ENCODE measurements at regions not wholly inside any gene's neighbourhood (a gene's known extent, or its start where the extent isn't known, plus 50 kb on each side); places are given as distances from the start of the nearest gene placed in this dataset.
A peak's percentile ranks its signal among the peaks of the same experiment; 100 is the strongest.

GRCh38 chr1:29646161-29646775 is 409.9 kb downstream of the PTPRU start:
- DNase-seq (ENCODE audit: low read depth) = no peak
- in situ Hi-C loops (cut with HindIII; ENCODE audit: low pct_unique_long_range_greater_than_20kb, low sequenced_read_pairs) = no loop called here

GRCh38 chr1:29645586-29645985 is 409.3 kb downstream of the PTPRU start:
- DNase-seq (ENCODE audit: low read depth) = no peak

GRCh38 chr1:29644812-29645211 is 408.5 kb downstream of the PTPRU start:
- in situ Hi-C loops (cut with HindIII; ENCODE audit: low pct_unique_long_range_greater_than_20kb, low sequenced_read_pairs) = no loop called here
- DNase-seq (ENCODE audit: low read depth) = no peak

More at GRCh38 chr1:29645586-29645985, 409.3 kb downstream of the PTPRU start:
- in situ Hi-C loops (cut with HindIII; ENCODE audit: low pct_unique_long_range_greater_than_20kb, low sequenced_read_pairs) = no loop called here

GRCh38 chr1:29643838-29644440 is 407.6 kb downstream of the PTPRU start:
- in situ Hi-C loops (cut with HindIII; ENCODE audit: low pct_unique_long_range_greater_than_20kb, low sequenced_read_pairs) = no loop called here
- no peak for DNase-seq (ENCODE audit: low read depth)

- in situ Hi-C loops (cut with HindIII; ENCODE audit: low pct_unique_long_range_greater_than_20kb, low sequenced_read_pairs) = no loop called here
- DNase-seq (ENCODE audit: low read depth) = no peak
Measured at GRCh38 chr1:29643281-29643680, 407.0 kb downstream of the PTPRU start.

- in situ Hi-C loops (cut with HindIII; ENCODE audit: low pct_unique_long_range_greater_than_20kb, low sequenced_read_pairs) = no loop called here
- DNase-seq (ENCODE audit: low read depth) = no peak
Measured at GRCh38 chr1:29642519-29642918, 406.2 kb downstream of the PTPRU start.

GRCh38 chr1:29641921-29642320 is 405.6 kb downstream of the PTPRU start:
- in situ Hi-C loops (cut with HindIII; ENCODE audit: low pct_unique_long_range_greater_than_20kb, low sequenced_read_pairs) = no loop called here
- no peak for DNase-seq (ENCODE audit: low read depth)

- in situ Hi-C loops (cut with HindIII; ENCODE audit: low pct_unique_long_range_greater_than_20kb, low sequenced_read_pairs) = no loop called here
- no peak for DNase-seq (ENCODE audit: low read depth)
Measured at GRCh38 chr1:29640428-29640785, 404.1 kb downstream of the PTPRU start.

GRCh38 chr1:29639741-29640427 is 403.6 kb downstream of the PTPRU start:
- in situ Hi-C loops (cut with HindIII; ENCODE audit: low pct_unique_long_range_greater_than_20kb, low sequenced_read_pairs) = no loop called here
- peak; percentile 83 for DNase-seq (ENCODE audit: low read depth)

GRCh38 chr1:29639156-29639736 is 402.9 kb downstream of the PTPRU start:
- in situ Hi-C loops (cut with HindIII; ENCODE audit: low pct_unique_long_range_greater_than_20kb, low sequenced_read_pairs) = no loop called here
- peak; percentile 73 for DNase-seq (ENCODE audit: low read depth)

- no peak for DNase-seq (ENCODE audit: low read depth)
- in situ Hi-C loops (cut with HindIII; ENCODE audit: low pct_unique_long_range_greater_than_20kb, low sequenced_read_pairs) = no loop called here
Measured at GRCh38 chr1:29638281-29638680, 402.0 kb downstream of the PTPRU start.

GRCh38 chr1:29636936-29637335 is 400.6 kb downstream of the PTPRU start:
- in situ Hi-C loops (cut with HindIII; ENCODE audit: low pct_unique_long_range_greater_than_20kb, low sequenced_read_pairs) = no loop called here
- no peak for DNase-seq (ENCODE audit: low read depth)

GRCh38 chr1:29635501-29636263 is 399.4 kb downstream of the PTPRU start:
- no peak for DNase-seq (ENCODE audit: low read depth)
- in situ Hi-C loops (cut with HindIII; ENCODE audit: low pct_unique_long_range_greater_than_20kb, low sequenced_read_pairs) = no loop called here

- in situ Hi-C loops (cut with HindIII; ENCODE audit: low pct_unique_long_range_greater_than_20kb, low sequenced_read_pairs) = no loop called here
- no peak for DNase-seq (ENCODE audit: low read depth)
Measured at GRCh38 chr1:29634746-29635335, 398.5 kb downstream of the PTPRU start.

- in situ Hi-C loops (cut with HindIII; ENCODE audit: low pct_unique_long_range_greater_than_20kb, low sequenced_read_pairs) = no loop called here
- DNase-seq (ENCODE audit: low read depth) = no peak
Measured at GRCh38 chr1:29634324-29634723, 398.0 kb downstream of the PTPRU start.

GRCh38 chr1:29633771-29634170 is 397.4 kb downstream of the PTPRU start:
- DNase-seq (ENCODE audit: low read depth) = no peak
- in situ Hi-C loops (cut with HindIII; ENCODE audit: low pct_unique_long_range_greater_than_20kb, low sequenced_read_pairs) = no loop called here

- no peak for DNase-seq (ENCODE audit: low read depth)
- in situ Hi-C loops (cut with HindIII; ENCODE audit: low pct_unique_long_range_greater_than_20kb, low sequenced_read_pairs) = no loop called here
Measured at GRCh38 chr1:29632806-29633615, 396.7 kb downstream of the PTPRU start.
